H1 (cell line): ENCODE measurements at regions not wholly inside any gene's neighbourhood (a gene's known extent, or its start where the extent isn't known, plus 50 kb on each side); places are given as distances from the start of the nearest gene placed in this dataset.

Experiments
- TF ChIP-seq, protein P1 (sequence below): fragments of 300-600 bp; sonication (generic); IDR thresholded peaks from 2 replicates; pipeline ENCODE4 v1.7.1; 2012; ENCODE audit warnings: low read length, moderate library complexity, mild to moderate bottlenecking, inconsistent platforms; ENCODE audit not compliant: insufficient replicate concordance

GRCh38 chr6:27593200-27593818 lies 120.4 kb upstream of the ZNF184 start (continued):
- TF ChIP-seq, protein P1, sequence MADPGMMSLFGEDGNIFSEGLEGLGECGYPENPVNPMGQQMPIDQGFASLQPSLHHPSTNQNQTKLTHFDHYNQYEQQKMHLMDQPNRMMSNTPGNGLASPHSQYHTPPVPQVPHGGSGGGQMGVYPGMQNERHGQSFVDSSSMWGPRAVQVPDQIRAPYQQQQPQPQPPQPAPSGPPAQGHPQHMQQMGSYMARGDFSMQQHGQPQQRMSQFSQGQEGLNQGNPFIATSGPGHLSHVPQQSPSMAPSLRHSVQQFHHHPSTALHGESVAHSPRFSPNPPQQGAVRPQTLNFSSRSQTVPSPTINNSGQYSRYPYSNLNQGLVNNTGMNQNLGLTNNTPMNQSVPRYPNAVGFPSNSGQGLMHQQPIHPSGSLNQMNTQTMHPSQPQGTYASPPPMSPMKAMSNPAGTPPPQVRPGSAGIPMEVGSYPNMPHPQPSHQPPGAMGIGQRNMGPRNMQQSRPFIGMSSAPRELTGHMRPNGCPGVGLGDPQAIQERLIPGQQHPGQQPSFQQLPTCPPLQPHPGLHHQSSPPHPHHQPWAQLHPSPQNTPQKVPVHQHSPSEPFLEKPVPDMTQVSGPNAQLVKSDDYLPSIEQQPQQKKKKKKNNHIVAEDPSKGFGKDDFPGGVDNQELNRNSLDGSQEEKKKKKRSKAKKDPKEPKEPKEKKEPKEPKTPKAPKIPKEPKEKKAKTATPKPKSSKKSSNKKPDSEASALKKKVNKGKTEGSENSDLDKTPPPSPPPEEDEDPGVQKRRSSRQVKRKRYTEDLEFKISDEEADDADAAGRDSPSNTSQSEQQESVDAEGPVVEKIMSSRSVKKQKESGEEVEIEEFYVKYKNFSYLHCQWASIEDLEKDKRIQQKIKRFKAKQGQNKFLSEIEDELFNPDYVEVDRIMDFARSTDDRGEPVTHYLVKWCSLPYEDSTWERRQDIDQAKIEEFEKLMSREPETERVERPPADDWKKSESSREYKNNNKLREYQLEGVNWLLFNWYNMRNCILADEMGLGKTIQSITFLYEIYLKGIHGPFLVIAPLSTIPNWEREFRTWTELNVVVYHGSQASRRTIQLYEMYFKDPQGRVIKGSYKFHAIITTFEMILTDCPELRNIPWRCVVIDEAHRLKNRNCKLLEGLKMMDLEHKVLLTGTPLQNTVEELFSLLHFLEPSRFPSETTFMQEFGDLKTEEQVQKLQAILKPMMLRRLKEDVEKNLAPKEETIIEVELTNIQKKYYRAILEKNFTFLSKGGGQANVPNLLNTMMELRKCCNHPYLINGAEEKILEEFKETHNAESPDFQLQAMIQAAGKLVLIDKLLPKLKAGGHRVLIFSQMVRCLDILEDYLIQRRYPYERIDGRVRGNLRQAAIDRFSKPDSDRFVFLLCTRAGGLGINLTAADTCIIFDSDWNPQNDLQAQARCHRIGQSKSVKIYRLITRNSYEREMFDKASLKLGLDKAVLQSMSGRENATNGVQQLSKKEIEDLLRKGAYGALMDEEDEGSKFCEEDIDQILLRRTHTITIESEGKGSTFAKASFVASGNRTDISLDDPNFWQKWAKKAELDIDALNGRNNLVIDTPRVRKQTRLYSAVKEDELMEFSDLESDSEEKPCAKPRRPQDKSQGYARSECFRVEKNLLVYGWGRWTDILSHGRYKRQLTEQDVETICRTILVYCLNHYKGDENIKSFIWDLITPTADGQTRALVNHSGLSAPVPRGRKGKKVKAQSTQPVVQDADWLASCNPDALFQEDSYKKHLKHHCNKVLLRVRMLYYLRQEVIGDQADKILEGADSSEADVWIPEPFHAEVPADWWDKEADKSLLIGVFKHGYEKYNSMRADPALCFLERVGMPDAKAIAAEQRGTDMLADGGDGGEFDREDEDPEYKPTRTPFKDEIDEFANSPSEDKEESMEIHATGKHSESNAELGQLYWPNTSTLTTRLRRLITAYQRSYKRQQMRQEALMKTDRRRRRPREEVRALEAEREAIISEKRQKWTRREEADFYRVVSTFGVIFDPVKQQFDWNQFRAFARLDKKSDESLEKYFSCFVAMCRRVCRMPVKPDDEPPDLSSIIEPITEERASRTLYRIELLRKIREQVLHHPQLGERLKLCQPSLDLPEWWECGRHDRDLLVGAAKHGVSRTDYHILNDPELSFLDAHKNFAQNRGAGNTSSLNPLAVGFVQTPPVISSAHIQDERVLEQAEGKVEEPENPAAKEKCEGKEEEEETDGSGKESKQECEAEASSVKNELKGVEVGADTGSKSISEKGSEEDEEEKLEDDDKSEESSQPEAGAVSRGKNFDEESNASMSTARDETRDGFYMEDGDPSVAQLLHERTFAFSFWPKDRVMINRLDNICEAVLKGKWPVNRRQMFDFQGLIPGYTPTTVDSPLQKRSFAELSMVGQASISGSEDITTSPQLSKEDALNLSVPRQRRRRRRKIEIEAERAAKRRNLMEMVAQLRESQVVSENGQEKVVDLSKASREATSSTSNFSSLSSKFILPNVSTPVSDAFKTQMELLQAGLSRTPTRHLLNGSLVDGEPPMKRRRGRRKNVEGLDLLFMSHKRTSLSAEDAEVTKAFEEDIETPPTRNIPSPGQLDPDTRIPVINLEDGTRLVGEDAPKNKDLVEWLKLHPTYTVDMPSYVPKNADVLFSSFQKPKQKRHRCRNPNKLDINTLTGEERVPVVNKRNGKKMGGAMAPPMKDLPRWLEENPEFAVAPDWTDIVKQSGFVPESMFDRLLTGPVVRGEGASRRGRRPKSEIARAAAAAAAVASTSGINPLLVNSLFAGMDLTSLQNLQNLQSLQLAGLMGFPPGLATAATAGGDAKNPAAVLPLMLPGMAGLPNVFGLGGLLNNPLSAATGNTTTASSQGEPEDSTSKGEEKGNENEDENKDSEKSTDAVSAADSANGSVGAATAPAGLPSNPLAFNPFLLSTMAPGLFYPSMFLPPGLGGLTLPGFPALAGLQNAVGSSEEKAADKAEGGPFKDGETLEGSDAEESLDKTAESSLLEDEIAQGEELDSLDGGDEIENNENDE: no peak
- TF ChIP-seq, all 59 proteins: peak for 4
